Stimulated activated CD4-positive, alpha-beta T cell treated with anti-CD3 and anti-CD28 coated beads, Interleukin-12 subunit alpha, Interleukin-12 subunit beta, amount 100 ng/mL, for 48 hours (primary cell): ENCODE measurements at regions not wholly inside any gene's neighbourhood (a gene's known extent, or its start where the extent isn't known, plus 50 kb on each side); places are given as distances from the start of the nearest gene placed in this dataset.

Experiments used
- DNase-seq, 3 donors: peaks; one replicate each; pipeline ENCODE4 v3.0.0-alpha.2; 2020; ENCODE audit warnings: low read depth in 2 of 3, low spot score in 1 of 3

DNA sequence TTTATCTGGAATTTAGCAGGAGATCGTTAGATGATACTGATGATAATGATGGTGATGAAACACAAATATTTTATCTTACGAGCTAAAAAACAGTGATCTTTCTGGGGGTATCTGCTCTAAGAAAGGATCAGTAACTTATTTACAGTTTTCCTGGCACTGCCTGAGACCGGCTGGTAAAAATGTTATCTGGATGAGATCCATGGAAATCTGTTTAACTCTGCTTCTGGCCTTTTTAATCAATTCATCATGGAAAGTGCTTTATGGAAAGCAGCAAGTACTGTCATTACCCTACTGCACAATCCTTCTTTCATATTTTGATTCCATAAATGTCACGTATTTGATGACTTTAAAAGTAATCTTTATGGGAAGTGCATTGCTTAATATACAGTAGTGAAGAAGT is 612.7 kb upstream of the GCFC2 start:
- no peak for DNase-seq

DNA sequence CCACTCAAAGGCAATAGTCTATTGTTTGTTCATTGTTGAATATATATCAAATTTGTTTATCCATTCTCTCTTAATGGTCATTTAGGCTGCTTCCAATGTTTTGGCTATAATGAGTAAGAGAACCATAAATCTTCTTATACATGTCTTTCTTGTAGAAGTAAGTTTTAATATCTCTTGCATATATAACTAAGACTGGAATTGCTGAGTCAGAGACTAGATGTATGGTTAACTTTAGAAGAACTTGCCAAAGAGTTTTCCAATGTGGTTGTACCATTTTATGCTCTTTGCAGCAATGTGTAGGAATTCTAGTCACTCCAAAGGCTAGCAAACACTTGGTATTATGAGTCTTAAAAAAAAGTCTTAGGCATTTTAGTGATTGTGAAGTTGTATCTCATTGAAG is 610.0 kb upstream of the GCFC2 start:
- DNase-seq, result no peak

DNA sequence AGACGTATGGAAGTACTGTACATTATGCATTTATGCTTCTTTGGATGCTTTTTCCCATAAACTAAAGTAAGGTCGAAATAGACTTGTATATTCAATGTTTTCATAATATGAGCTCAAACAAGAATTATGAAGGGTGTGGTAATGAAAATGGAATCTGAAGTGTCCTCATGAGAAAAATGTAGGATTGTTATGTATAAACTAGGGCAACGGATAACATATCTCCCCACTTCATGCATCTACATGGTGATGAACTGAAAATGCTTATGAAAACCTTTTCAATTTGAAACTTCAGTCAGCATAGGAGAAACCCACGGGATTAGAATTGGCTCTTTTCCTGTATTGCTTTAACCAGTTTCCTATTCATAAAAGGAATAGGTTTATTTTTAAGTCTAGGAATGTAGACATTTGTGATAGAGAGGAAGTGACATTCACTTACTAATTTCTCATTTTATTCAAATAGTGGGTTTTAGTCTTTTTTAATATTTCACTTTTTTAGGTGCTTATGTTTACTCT is 608.2 kb upstream of the GCFC2 start:
- DNase-seq, result no peak

DNA sequence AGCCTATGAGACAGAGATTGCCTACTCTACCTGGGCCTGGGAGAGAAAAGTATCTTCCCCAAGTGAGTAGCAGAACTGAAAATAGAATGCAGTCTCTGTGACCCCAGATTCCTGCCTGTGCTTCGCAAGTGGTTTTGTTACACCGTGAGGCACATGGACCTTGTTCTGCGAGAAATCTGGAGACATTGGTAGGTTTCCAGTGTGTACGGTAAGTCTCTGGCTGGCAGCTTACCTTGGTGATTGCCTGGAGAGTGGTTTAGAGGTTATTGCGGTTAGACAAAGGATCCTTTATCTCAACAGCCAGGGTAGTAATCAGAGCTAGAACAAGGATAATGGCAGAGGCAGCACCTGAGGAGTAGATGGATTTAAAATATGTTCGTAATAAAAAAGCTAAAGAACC is 606.0 kb upstream of the GCFC2 start:
- no peak for DNase-seq

DNA sequence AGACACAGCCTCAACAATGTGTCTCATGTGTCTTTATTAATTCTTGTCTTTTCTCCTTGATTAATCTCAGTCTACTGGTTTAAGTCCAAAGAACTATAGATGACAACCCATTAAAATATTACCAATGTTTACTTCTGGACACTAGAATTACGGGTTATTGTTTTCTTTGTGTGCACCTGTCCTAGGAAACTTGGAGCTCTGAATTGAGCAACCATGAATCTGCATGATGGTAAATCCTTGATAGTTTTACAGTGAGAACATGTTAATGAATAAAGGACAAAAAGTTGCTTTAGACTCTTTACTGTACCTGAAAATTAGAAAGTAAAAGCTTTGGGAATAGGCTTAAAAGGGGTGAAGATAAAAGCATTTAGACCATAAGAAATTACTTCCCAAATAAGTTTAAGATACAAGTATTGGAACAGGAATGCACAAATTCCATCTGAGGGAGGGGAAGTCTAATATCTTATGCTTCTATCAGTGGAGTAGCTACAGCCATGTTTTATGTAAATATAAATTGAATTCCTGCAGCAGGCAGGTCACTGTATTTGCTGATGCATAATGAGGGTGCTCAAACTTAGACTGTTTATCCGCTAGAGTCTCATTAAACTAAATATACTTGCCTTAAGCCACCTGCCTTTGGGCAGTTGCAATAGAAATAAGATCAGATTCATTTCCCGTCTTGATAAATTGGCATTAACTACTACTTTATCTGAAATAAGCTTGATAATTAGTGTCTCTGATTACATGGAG is 603.7 kb upstream of the GCFC2 start:
- no peak for DNase-seq

DNA sequence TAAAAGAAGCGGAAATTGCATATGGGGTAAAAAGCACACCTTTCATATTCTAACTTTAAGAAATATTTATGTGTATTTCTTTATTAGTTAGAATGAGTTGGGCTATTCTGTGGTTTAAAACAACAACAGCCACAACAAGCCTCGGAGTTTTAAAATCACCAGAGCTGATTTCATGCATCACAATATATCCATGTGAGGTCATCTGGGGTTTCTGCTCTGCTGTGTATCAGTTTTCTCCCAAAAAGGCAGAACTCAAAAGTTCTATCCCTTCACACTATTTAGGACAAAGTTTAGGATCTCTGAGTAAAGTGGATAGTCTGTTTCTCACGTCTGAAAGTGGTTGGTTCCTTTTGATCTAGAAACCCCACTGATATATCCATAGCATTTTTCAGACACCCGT is 601.5 kb upstream of the GCFC2 start:
- DNase-seq, result no peak

DNA sequence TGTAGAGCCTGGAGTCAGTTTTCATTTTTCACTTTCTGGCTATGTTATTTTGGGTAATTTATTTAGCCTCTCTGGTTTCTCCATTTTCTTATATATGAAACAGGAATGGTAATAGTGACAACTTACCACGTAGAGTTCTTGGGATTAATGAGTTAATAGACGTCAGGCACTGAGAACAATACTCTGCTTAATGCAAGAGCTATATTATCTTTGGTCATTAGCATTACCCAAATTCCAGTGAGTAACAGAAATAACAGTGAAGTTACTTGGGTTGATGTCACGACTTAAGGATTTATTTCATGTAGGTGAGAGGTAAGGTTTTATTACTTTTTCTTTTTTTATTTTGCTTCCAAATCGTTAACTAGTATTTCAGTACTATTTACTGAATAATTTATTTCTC is 601.0 kb upstream of the GCFC2 start:
- no peak for DNase-seq

DNA sequence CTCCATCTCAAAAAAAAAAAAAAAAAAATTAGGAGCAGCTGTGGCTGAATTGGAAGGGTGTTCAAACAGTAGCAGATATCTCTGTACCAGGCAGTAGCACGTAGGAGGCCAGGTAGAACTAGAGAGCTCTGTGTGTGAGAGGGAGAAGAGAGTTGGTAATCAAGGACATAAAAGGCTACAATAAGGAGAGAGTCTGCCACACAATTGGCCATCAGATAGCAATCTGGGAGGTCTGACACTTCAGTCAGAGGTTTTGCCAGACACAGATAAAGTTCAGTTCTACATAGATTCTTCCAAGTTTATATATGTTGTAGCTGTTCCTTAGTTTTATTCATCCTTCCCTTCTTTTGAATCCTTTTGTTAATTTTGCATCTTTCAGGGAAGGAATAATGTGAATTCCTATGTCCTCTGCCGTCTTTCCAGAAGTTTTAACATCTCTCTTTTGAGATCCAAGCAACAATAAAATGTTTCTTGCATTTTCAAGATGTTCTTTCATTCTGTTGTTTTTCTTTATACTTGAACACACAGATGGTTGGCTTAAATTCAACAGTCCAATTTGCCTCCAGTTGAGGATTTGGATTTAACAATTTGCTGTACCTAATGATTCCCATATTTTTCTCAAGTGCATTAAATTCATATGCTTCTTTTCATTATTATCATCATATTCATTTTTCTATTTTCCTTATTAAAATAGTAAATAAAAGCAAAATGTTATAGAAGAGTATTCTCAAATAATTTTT is 600.3 kb upstream of the GCFC2 start:
- no peak for DNase-seq

DNA sequence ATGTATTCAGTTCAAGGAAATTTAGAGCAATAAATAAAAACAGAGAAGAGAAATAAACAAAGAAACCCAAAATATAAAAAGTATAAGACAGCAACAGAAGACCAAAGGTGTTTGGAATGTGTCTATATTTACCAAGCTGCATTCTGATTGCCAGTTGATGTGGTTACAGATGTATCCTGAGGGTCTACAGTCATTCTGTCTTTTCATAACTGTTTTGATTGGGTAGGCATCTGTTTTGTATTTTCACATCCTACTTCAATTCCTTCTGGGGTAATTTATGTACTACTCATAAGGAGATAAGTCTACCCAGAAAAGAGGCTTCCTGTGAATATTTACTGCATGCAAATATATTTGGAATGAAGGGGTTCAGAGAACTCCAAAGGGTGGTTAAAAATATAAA is 596.8 kb upstream of the GCFC2 start:
- no peak for DNase-seq

DNA sequence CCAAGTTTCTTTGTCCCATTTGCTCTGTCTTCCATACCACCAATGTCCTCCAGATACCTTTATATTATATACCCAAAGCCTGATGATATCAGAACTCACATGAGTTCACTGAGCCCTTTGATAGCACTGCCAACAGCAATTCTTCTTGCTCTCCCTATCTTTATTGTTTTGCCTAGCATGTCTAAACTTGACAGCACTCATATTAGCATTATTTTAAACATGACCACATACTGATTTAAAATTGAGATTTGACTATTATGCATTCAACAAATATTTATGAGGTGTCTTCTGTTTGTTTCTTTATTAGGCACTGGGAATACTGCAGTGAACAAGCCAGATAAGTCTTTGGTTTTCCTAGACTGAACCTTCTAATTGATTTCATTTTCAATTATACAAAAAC is 587.3 kb upstream of the GCFC2 start:
- no peak for DNase-seq

DNA sequence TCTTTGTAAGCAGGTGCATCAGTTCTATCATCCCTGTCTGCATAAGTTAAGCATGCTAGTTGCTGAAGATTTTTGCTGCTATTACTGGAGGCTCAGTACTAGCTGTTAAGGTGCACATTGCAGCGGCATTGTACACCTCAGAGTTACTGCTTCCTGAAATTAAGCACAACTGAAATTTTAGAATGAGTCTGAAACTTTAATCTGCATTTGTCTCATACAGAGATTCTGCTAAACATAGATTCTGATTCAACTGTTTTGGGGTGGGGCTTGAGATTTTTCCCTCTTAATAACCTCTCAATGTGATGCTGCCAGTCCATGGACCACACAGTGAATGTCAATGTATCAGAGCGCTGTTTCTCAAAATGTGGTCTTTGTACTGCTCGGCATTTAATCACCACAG is 585.7 kb upstream of the GCFC2 start:
- DNase-seq, result no peak

DNA sequence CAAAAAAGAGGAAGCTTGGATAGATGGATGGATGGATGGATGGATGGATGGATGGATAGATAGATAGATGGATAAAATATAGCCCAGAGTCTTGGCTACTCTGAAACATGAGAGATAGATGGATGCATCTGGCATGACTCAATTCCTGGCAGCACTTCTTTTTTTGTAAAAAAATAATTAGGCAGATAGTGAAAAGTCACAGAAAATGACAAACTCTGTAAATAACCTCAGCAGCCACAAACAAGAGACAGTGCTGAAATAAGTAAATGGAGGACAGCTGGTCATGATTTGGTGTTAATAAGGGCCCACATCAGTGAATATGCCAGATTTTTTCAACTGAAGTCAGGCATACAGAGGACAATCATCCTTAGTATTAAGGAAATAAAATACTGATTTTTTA is 585.0 kb upstream of the GCFC2 start:
- DNase-seq, result no peak

DNA sequence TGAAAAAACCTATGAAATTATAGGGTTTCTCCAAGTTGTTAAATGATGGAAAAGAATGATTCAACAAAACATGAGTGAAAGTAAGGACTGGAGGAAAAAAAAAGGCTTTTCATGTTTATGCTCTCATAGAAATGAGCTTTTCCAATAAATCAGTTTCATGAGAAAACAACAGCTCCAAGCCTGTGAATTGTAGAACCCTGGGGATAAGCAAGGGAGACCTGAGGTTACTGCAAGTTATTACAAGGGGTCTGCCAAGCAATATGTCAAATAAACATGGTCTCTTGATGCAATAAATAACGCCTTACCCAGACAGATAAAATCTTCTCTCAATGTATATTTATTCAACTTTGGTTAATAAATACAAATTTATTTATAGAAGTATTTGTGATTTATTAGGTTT is 577.9 kb upstream of the GCFC2 start:
- DNase-seq, result no peak

DNA sequence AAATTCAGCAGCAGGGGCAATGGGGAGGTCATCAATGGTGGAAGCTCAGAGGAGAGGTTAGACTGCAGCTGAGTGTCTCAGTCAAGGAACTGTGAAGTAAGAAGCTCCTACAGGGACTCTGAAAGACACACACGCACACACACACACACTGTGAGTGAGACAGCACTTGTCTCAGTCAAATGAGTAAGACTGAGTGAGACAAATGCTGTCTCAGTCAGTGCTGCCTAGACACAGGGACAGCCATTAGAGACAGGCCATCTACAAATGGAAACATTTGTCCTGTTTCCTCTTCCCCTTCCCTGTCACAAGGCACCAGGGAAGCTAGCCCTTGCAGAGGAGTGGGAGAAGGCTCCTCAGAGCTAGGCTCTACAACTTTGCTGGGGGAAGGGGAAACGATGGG is 577.4 kb upstream of the GCFC2 start:
- DNase-seq, result no peak

DNA sequence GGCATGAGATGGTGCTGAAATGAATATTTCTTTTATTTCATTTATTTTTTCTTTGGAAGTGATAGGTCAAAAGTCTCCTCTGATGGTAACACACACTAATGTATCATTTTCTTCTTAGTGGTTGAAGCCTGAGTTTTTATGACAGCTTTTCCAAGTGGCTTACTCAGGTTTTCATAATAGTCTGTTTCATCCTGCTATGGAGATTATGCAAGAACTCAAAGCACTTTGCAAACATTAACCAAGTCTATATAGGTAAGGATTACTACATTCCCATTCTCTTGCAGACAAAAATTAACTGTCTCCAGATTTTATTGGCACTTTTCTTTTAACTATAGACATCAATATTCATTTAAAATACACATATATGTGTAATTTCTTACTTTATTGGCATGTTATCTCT is 572.6 kb upstream of the GCFC2 start:
- DNase-seq, result no peak

DNA sequence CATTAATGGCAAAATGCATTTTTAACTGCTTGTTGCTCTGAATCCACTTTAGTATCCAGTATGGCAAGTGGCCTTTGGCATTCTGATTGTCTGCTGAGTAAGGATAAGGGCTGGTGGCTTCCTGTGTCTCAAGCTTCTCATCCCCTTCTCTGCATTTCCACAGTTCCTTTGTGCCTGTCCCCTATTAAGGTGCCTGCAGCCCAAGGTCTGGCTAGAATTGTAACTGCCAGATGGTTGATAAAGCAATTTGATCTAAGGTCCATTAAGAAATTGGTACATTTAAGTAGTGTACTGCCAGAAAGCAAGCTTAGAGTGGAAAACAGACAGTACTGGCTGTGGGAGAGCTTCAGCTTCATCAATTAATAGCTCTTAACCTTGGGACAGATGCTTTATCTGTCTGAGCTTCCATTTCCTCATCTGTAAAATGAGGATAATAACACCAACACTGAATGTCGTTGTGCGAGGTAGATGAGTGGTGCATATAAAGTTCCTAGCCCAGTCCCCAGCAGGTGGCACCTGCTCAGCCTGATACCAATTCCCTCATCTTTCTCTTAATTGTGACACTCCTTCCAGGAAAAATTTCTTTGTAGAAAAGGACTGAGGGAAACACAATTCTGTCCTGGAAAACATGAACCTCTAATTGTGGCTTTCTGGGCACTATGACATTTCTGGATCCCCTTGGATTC is 570.6 kb upstream of the GCFC2 start:
- no peak for DNase-seq

DNA sequence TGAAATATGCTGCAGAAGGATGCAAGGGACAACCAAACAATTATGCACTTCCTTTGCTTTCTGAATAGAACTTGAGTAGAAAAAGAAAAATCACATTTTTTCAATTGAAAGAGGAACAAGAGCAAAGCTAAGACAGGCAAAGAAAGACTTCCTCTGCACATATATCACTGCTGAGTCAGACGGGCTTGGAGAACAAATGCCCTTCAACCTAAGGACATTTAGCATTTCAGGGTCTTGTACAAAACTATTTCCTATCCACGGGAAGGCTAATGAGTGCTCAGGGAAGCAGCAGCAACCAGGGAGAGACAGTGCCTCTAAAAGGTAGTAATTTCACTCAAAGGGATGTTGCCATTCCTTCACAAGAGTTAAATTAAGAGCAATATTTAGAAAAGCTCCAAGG is 570.0 kb upstream of the GCFC2 start:
- DNase-seq, result no peak

DNA sequence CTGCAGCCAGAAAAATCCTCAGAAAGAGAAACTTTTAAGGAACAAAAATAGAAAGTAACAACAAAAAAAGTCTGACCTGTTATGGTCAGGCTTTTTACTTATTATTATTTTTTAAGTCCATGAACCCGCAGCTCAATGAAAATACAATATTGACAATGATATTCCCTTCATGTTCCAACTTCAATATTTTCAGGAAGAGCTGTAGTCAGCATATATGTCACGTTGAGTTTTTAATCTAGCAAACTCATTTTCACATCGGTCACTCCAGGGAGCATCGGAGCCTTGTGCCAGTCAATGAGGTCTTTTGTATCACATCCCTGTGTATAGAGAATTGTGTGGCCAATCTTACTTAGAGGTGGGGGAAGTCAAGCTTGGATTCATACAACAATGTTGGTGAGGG is 568.4 kb upstream of the GCFC2 start:
- no peak for DNase-seq

DNA sequence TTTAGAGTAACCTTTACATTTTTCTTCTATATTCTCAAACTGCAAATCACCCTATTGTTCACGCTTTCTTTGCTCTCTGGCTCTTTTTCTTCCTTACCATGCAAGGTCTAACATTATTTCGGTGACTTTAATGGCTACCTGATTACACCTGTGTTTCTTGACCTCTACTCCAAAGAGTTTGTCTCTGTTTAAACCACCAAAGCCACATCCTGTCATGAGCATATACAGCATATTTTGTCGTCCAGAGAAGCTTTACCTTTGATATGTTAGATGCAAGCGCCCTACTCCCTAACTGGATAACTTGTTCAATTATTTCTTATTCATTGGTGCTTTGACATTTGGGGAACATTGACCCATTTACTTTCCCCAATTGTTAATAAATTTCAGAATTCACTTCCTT is 565.1 kb upstream of the GCFC2 start:
- DNase-seq, result no peak

DNA sequence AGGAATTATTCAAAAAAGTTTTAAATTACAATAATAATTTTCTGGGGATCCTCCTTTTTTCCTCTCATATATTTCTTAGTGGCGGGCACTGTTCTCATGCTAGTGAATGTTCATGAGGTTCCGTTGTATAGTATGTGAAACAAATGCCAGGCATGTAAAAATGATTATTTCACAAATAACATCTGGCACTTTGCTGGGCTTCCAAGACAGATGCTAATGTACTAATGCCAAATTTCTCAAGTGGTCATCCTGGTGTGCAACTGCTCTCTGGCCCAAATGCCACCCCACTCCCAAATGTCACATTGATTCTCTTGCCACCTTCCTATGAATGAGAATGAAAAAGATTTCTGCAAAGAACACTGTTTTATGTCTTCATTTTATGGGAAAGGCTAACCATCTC is 564.0 kb upstream of the GCFC2 start:
- DNase-seq, result no peak

DNA sequence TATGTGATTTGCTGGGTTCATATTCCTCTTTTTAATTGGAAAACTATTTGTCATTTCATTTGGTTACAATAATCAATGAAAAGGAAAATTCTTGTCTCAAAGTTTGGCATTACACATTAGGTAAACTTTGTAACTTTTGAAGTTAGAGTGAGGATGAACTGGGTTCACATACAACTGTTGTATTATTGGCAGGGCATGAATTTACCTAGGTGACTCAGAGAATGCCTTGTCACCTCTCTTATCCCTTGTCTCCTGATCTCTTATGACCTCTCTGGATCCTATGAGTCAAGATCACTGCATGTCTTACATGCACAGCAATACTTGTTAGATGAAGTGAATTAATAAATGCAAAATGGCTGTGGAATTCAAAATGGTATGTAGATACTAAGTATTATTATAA is 563.4 kb upstream of the GCFC2 start:
- no peak for DNase-seq

DNA sequence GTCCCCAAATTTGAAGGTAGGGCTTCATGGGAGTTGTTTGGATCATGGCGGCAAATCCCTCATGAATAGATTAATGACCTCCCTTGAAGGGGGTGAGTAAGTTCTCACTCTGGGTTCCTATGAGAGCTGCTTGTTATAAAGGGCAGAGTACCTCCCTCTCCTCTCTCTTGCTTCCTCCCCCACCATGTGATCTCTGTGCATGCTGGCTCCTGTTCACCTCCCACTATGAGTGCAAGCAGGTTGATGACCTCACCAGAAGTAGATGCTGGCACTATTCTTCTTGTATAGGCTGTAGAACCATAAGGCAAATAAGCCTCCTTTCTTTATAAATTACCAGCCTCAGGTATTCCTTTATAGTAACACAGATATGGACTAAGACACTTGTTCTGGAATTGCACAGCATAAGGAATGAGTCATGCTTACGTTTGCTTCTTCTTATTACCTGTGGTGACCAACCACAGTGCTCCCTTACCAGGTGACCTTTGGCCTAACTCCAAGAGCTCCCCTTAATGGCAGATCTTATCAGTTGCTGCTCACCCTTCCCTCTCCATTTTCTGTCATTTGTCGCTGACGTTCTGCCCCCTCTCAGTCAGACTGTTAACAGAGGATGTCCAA is 559.5 kb upstream of the GCFC2 start:
- DNase-seq, result no peak
